H1 (cell line): ENCODE measurements at regions not wholly inside any gene's neighbourhood (a gene's known extent, or its start where the extent isn't known, plus 50 kb on each side); places are given as distances from the start of the nearest gene placed in this dataset.

Experiments used
- EGR1 ChIP-seq: IDR thresholded peaks from 2 replicates; pipeline ENCODE4 v1.6.1; 2011; ENCODE audit warnings: low read depth, low read length, borderline replicate concordance

- TF ChIP-seq EGR1 = no peak
- TF ChIP-seq, all 59 proteins: peak for 0
These were observed 54.7 kb upstream of the CAB39 start (continued) for GRCh38 chr2:230657906-230658305.
